GM21526 (cell line): ENCODE measurements at regions not wholly inside any gene's neighbourhood (a gene's known extent, or its start where the extent isn't known, plus 50 kb on each side); places are given as distances from the start of the nearest gene placed in this dataset.

Source experiments
- ATAC-seq: cut with Tn5 transposase; IDR thresholded peaks from one replicate; pipeline ENCODE4 v1.9.1; 2021; ENCODE audit warnings: moderate library complexity; ENCODE audit not compliant: unreplicated experiment, low FRiP score

DNA sequence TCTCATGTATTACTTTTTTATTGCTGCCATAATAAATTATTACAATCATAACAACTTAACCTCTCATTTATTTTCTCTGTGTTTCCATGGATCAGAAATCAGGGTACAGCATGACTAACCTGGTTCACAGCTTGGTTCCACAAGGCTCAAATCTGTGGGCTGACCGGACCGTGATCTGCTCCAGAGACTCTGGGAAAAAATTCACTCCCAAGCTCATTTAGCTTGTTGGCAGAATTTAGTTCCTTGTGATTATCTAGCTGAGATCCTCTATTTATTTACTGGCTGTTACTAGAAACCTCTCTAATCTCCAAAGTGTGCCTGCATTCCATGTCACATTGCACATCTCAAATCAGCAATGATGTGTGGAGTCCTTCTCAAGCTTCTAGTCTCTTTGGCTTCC, 386.6 kb downstream of the DIPK2A start:
- no peak for ATAC-seq

DNA sequence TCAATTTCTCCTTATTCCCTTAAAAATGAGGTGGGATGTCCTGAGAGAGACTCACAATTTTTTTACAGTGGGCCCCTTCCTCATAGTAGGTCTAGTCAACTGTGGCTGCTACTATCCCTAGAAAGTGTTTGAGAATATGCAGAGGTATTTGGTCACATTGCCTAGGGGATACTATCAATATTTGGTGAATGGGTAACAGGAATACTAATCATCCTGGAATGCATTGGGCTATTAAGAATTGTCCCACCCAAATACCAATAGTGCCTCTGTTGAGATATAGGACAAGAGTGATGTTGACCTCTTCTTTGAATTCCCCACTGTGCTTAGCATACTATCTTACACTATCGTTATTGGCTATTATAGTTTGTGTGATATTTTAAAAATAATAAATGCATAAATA, 389.4 kb downstream of the DIPK2A start:
- no peak for ATAC-seq

GRCh38 chr3:144362126-144362525, 390.5 kb downstream of the DIPK2A start:
- no peak for ATAC-seq

DNA sequence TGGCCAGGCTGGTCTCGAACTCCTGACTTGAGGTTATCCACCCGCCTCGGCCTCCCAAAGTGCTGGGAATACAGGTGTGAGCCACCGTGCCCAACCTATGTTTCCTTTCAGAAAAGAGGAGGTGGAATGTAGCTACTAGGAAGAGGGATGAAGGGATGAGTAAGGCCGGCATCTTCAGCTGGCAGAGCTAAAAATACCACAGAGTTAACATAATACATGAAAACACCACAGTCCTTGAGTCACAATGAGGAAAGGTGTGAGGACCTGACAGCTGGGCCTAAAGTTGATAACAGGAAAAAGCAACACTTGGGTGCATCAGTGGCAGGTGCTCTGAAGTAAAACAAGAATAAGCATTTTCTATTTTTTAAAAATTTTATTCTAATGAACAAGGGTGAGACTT, 392.2 kb downstream of the DIPK2A start:
- ATAC-seq = no peak

- ATAC-seq = no peak
These were observed 393.1 kb downstream of the DIPK2A start for GRCh38 chr3:144364737-144365136.

DNA sequence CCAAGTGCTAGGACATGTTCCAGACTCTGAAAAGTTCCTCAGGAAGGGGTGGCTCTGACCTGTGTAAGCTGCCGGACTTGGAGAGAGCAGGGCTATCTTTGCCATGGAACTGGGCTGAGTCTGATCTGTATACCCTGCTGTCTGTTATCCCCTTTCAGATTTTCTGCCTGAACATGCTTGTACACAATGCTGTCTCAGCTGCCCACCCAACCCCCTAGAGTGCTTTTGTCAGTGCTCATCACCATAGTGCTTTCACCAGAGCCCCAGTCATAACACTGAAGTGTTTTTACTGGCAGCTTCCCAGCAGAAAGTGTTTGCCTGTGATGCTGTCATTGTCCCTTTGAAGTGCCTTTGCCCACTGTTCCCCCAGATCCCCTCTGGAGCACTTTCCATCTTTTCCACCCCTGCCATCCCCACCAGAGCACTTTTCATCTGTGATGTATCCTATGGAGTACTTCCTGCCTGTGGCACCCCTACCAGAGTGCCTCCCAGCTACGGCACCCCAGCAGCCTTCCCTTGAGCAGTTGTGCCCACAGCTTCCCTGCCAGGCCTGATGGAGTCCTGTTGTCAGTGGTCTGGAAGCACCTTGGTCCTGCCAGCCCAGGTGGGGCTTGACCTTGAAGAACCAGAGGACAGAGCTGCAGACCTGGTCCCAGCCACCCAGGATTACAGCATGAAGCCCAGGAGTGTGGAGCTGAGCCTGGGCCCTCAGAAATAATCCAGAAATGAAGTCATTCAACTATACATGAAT, 397.7 kb downstream of the DIPK2A start:
- ATAC-seq = no peak

DNA sequence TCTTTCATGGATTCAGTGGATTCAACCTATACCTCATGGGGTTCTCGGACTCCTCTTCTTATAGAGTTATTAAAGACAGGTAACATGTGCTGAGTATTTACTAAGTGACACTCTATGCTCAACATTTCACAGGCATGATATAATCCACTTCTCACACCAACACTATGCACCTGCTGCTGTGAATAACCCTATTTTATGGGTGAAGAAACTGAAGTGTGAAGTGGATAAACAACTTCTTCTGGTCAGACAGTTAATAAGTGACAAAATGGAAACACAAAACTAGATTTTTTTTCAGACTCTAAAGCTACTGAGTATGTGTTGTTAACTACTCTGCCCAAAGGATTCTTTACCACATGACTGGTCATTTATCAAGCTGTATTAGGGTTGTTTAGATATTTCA, 403.5 kb downstream of the DIPK2A start:
- ATAC-seq = no peak

DNA sequence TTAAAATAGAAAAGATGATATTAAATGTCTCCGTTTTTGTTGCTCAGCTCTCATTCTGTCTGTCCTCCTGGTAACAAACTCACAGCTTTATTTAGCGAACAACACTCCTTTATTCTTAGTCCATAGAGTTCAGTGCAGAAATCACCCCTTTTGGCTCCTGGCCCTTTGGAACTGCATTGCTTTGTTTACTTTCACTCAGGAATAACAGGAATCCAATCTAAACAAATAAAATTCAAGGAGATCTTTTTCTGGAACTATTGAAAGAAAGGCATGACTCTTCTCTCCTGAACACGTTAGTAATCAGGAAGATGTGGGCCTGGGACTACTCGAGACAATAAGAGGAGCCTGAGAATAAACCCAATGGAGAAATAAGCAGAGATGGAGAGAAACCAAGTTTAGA, 409.2 kb downstream of the DIPK2A start:
- ATAC-seq = no peak

- no peak for ATAC-seq
These were observed 410.0 kb downstream of the DIPK2A start for GRCh38 chr3:144381607-144382006.

GRCh38 chr3:144384241-144384979, 412.8 kb downstream of the DIPK2A start:
- no peak for ATAC-seq

- no peak for ATAC-seq
These were observed 419.2 kb downstream of the DIPK2A start for GRCh38 chr3:144390786-144391185.

DNA sequence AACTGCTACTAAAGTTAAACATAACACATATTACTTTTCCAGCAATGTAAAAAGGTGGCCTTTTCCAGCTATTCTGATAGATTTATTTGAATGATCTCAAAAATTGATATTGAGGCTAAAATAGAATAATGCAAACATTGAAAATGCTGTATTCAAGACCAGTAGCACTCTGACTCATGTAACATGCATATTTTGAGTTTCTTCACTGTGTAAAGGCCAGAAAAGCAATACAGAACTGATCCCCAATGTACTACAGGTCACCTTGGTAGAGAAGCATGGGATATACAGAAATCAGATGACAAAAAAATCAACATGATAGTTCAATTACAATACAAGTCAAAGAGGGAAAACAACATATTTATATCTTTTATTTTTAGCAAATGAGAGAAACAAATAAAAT, 419.6 kb downstream of the DIPK2A start:
- ATAC-seq = no peak

DNA sequence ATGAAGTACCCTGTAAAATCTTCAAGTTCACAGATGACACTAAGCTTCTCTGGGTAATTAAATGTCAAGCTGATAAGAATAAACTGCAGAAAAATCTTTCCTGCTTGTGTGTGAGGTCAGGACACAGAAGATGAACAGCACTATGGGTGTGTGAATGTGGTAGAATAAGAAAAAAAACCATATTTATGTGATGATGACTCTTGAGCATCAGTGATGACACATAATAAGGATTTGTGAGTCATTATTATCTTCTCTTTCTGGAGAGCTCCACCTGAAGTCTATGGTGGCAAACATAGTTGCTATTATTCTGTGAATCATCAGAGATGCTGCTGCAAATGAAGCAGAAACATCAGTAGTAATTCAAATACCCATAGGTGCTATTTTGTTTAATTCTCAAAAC, 422.4 kb downstream of the DIPK2A start:
- ATAC-seq = no peak

DNA sequence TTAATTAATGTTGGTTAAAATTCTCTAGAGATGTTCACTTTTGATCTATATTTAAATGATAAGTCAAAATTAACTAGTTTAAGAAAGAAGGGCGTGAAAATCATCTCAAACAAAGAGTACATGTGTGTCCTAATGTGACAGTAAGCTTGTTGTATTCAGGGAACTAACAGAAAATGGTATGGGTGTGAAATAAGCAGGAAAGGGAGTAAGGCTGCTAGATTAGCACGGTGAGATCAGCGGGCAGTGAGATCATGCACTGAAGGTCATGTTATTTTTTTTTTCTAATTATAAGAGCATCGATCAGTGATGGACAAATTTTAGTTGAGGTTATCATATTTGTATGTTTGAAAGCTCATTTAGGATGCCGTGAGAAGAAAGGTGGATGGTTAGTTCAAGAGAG, 430.8 kb downstream of the DIPK2A start:
- ATAC-seq = no peak

GRCh38 chr3:144403040-144403457, 431.4 kb downstream of the DIPK2A start:
- ATAC-seq = no peak

- ATAC-seq = no peak
These were observed 435.7 kb downstream of the DIPK2A start for GRCh38 chr3:144407335-144407734.

DNA sequence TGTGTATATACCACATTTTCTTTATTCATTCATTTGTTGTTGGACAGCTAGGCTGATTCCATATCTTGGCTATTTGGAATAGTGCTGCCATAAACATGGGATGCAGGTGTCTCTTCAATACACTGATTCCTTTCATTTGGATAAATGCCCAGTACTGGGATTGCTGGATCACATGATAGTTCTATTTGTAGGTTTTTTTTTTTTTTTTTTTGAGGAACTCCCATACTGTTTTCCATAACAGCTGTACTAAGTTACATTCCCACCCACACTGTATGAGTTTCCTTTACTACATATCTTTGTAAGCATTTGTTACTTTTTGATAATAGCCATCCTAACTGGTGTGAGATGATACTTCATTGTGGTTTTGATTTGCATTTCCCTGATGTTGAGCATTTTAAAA, 437.7 kb downstream of the DIPK2A start:
- no peak for ATAC-seq

DNA sequence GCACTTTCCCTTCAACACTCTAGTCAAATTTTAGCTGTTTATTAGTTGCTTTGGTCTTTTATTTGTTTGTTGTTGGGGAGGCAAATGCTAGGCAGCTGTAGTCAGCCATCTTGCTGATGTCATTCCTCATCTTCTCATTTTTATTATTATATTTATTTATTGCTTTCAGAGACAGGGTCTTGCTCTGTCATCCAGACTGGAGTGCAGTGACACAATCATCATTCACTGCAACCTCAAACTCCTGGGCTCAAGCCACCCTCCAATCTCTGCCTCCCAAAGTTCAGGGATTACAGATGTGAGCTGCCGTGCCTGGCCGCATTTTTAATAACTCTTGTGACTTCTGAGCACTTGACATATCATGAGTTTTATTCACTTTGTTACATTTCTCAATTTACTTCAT, 441.4 kb downstream of the DIPK2A start:
- no peak for ATAC-seq

DNA sequence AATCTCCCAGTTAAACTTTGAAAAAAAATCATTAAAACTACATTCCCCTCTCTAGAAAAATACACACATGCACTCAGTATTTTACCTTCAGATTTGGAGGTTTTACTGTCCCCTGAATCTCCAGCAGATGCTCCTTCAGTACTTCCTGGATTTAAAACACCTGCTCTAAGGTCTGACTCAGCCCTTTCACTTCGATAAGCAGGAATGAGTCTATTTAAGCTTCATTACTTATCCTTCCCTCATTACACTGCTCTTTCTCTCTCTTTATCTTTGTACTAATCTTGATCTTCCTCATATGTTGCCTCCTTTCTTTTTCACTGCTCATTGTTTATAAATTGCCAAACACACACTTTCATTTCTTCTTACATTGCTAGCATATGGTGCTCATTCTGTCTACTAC, 443.9 kb downstream of the DIPK2A start:
- ATAC-seq = no peak

- no peak for ATAC-seq
These were observed 453.0 kb downstream of the DIPK2A start for GRCh38 chr3:144424606-144425005.

DNA sequence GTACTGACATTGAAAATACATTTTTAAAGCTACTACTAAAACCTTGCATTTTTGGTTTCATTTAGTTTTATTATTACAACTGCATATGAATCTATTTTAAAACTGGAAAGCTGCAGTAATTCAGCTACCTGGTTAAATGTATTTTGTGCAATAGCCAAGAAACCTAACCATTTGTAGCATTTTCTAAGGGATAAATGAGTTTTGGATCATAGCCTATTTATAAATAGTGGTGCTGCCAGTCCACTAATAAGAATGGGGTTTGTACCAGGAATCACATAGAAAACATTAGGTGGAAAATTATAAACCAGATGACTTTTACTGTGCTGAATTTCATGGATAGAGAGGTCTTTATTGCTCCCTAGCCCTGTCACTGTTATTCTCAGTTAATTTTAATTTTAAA, 454.7 kb downstream of the DIPK2A start:
- ATAC-seq = no peak

DNA sequence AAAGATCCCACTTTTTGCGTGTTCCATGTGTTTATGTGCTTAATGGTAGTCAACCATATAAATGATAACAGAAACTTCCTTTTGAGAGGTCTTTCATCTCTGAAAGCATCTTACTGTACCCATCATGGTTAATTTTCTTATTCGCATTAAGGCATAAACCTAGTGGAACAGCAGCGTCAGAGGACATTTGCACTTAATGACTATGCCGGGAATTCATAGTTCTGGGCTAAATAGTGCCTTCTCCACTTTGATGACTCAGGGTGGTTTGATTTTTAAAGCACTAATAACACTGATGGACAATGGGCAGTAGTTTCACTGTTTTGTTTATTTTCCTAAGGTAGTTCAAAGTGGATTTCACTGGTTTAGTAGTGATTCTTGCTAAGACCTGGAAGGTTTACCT, 455.3 kb downstream of the DIPK2A start:
- ATAC-seq = no peak
